ENCODE measurements at regions not wholly inside any gene's neighbourhood (a gene's known extent, or its start where the extent isn't known, plus 50 kb on each side); places are given as distances from the start of the nearest gene placed in this dataset.
"Not testable (repeated sequence)": the region's sequence is repeated elsewhere in the genome, so short reads cannot be mapped to it uniquely, and the experiment has no call there.

DNA sequence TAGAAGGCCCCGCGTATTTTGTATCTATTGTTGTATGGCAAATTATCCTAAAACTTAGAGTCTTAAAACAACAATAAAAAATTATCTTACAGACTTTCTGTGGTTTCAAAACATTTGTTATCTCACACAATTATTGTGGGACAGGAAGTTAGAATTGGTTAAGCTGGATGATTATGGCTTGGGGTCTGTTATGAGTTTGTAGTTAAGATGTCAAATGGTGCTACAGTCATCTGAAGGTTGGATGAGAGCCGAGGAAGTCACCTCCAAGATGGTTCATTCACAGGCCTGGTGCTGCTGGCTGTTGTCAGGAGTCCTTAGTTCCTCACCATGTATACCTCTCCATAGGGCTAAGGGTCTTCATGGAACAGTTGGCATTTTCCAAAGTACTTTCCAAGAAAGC, 175.6 kb upstream of the FANCL start:
- DNase-seq (ENCODE audit: low read depth, low spot score): no peak

DNA sequence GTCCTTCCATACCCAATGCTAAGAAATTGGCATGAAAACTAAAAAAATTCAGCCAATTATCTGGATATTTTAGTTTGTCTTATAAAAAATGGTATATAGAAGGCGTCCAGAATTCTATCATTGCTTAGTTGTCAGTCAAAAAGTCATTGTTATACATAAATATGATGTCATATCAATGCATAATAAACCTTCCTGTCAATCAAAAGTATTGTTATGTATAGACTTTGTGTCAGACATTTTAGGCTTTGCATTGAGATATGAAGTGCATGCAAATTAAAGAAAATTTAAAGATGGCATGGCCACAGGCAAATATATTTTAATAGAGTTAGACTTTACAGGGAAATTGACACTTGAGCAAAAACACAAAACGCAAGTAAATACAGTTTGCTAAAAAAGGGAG, 173.4 kb upstream of the FANCL start:
- DNase-seq (ENCODE audit: low read depth, low spot score): no peak

GRCh38 chr2:58410549-58410948, 169.4 kb upstream of the FANCL start:
- no peak for DNase-seq (ENCODE audit: low read depth, low spot score)

GRCh38 chr2:58407487-58407886, 166.4 kb upstream of the FANCL start:
- no peak for DNase-seq (ENCODE audit: low read depth, low spot score)

- DNase-seq (ENCODE audit: low read depth, low spot score): no peak
These were observed 164.2 kb upstream of the FANCL start for GRCh38 chr2:58405341-58405740.

GRCh38 chr2:58401936-58402335, 160.8 kb upstream of the FANCL start:
- no peak for DNase-seq (ENCODE audit: low read depth, low spot score)

- DNase-seq (ENCODE audit: low read depth, low spot score): no peak
These were observed 157.3 kb upstream of the FANCL start for GRCh38 chr2:58398406-58398805.

- DNase-seq (ENCODE audit: low read depth, low spot score): no peak
These were observed 146.6 kb upstream of the FANCL start for GRCh38 chr2:58387701-58388100.

DNA sequence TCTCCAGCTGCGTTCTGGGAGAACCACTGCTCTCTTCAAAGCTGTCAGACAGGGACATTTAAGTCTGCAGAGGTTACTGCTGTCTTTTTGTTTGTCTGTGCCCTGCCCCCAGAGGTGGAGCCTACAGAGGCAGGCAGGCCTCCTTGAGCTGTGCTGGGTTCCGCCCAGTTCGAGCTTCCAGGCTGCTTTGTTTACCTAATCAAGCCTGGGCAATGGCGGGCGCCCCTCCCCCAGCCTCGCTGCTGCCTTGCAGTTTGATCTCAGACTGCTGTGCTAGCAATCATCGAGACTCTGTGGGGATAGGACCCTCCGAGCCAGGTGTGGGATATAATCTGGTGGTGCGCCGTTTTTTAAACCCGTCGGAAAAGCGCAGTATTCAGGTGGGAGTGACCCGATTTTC, 145.8 kb upstream of the FANCL start:
- not testable (repeated sequence) for DNase-seq (ENCODE audit: low read depth, low spot score)

DNA sequence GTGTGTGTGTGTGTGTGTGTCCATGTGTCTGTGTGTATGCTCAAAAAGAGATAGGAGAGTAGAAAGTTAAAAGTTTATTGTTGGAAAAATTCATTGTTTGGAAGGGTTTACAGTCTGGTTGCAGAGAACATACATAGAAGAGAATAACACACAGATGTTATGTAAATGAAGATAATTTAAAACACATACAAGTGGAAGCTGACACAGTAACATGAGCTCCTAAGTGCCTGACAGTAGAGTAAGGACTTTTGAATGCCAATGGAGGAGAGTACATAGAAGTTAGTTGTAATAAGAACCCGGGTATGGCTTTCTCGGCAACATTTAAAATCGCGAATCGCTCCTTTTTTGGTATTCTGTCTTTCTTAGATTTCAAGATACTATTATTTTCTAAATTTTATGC, 137.0 kb upstream of the FANCL start:
- no peak for DNase-seq (ENCODE audit: low read depth, low spot score)

- no peak for DNase-seq (ENCODE audit: low read depth, low spot score)
These were observed 136.1 kb upstream of the FANCL start for GRCh38 chr2:58377181-58377580.

- no peak for DNase-seq (ENCODE audit: low read depth, low spot score)
These were observed 135.5 kb upstream of the FANCL start for GRCh38 chr2:58376592-58376991.

DNA sequence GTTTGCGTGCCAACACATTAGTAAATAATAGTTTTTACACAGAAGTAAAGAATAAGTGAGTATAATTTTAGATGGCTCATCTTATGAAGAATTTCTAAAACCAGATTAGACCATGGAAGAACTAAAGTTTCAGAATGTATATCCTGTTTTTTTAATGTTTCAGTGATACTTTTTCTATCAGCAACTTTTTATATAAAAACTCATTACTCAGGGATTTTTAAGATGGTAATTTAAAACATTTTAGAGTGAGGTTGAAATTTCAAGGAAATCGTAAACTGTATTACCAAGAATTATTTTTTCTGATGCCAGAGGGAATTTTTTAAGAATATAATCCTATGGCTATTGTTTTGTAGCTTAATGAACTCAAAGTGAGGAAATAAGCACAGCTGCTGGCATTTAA, 128.5 kb upstream of the FANCL start:
- no peak for DNase-seq (ENCODE audit: low read depth, low spot score)

DNA sequence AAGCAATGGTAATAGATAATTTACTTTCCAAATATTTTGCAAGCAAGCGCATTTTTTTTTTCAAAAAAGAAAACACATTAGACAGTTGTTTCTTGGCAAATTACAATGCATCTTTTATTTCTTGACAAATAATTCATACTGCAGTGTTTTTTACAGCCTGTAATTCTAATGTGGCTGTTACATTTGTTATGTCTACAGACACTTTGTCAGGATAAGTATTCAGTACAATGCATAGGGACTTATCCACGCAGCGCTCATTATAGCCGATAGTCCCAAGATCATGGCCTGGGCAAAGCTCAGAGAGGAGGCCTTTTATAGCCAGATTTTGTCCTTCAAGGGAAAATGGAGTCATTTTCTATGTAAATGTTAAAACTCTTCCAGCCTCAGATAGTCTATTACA, 123.0 kb upstream of the FANCL start:
- DNase-seq (ENCODE audit: low read depth, low spot score): no peak

GRCh38 chr2:58358026-58358425, 116.9 kb upstream of the FANCL start:
- no peak for DNase-seq (ENCODE audit: low read depth, low spot score)

GRCh38 chr2:58357521-58357920, 116.4 kb upstream of the FANCL start:
- DNase-seq (ENCODE audit: low read depth, low spot score): no peak

DNA sequence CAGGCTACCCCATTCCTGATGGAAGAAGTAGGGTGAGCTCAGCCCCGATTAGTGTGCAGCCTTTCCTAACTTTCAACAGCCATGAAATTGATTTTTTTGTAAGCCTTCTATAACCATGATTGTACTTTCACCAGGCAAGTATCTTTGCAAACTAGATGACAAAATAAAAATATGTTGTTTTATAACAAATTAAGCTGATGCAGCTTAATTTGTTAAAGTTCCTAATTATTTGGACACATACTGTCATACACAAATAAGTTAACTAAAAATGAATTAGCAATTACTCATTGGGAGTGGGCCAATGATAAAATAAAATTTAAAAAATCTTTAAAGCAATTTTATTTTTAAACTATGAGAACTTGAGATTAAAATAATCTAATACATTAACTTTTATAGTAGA, 113.1 kb upstream of the FANCL start:
- no peak for DNase-seq (ENCODE audit: low read depth, low spot score)

GRCh38 chr2:58350484-58350883, 109.4 kb upstream of the FANCL start:
- no peak for DNase-seq (ENCODE audit: low read depth, low spot score)

DNA sequence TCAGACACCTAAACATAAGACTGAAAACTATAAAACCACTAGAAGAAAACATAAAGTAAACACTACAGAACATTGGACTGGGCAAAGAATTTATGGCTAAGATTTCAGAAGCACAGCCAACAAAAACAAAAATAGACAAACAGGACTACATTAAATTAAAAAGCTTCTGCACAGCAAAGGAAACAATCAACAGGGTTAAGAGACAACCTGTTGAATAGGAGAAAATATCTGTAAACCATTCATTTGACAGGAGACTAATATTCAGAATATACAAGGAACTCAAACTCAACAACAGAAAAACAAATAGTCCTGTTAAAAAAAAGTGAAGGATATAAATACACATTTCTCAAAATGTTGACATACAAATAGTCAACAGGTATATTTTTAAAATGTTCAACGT, 106.7 kb upstream of the FANCL start:
- no peak for DNase-seq (ENCODE audit: low read depth, low spot score)

DNA sequence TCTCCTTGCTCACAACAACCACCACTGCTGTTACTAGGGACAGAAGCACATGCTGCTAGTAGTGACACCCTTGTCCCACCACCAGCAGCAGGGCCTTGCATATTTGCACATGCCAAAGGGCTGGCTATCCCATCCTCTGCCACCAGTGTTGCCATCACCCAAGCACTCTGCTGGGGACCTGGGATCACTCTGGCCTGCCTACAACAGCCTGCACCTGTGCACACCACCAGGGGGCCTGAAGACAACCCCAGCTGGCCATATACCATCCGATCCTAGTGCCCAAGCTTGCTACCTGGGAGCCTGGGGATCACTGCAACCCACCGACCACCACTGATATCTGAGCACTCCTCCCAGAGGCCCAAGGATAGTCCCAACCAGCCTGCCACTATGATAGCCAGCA, 99.9 kb upstream of the FANCL start:
- DNase-seq (ENCODE audit: low read depth, low spot score): no peak

DNA sequence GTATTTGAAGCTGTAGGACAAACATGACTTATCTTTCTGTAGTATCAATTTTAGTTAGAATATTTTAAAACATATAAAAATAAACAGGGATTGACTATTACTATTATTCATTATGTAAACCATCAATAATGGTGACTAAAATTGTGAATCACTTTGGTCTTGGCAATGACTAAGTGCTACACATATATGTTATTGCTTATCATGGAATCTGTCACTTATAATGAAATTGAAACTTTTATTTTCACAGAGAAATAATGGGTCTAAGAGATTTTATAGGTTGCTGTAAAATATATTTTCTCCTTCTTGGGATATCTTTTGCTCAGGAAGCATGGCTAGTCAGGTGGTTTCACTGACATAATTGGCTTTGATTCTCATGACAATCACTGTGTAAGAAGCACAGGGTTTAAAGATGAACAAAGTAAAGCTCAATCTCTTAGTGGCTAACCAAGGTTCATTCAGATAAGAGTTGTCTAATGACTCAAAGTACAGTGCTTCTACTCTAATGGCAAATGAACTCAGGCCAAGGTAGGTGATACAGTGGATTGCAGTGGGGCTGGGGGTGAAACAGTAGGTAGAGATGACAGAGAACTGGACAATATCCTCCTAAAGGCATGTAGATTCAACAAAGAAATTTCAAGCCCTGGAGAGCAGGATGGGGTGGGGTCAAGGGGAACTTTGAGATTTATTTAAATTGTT, 98.6 kb upstream of the FANCL start:
- DNase-seq (ENCODE audit: low read depth, low spot score): no peak

DNA sequence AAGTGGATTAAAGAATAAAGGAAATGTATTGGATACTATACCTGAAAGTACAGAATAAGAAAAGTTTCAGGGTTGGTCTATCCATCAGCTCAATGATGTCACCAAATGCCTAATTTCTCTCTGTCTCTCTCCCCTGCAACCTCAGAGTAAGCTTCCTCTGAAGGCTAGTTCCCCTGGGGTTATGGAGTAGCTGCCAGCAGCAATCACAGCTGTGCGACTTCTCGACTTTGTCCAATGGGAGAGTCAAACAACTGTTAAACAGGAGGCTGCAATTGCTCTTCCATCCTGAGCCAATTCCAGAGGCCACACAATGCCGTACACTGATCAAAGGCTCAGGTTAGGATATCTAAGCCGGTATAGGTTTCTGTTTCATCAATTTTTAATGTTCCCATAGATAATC, 95.3 kb upstream of the FANCL start:
- no peak for DNase-seq (ENCODE audit: low read depth, low spot score)

- no peak for DNase-seq (ENCODE audit: low read depth, low spot score)
These were observed 93.3 kb upstream of the FANCL start for GRCh38 chr2:58334414-58334813.

DNA sequence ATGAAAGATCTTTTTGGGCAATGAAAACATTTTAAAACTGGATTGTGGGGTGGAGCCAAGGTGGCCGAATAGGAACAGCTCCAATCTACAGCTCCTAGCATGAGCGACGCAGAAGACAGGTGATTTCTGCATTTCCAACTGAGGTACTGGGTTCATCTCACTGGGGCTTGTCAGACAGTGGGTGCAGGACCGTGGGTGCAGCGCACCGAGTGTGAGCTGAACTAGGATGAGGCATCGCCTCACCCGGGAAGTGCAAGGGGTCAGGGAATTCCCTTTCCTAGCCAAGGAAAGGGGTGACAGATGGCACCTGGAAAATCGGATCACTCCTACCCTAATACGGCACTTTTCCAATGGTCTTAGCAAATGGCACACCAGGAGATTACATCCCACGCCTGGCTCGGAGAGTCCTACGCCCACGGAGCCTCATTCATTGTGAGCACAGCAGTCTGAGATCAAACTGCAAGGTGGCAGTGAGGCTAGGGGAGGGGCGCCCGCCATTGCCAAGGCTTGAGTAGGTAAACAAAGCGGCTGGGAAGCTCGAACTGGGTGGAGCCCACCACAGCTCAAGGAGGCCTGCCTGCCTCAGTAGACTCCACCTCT, 84.3 kb upstream of the FANCL start:
- not testable (repeated sequence) for DNase-seq (ENCODE audit: low read depth, low spot score)
